AG04450 (cell line): ENCODE measurements at regions not wholly inside any gene's neighbourhood (a gene's known extent, or its start where the extent isn't known, plus 50 kb on each side); places are given as distances from the start of the nearest gene placed in this dataset.

Experiments
- CTCF ChIA-PET: fragments of 300-600, 350-600 bp; formaldehyde crosslinking; extraction: SDS; loops from one replicate; lab custom pipeline; 2022; ENCODE audit warnings: antibody characterized with exemption, inconsistent platforms; lab: Charles Lee
- POLR2A ChIA-PET: fragments of 350-600 bp; formaldehyde crosslinking; extraction: SDS; loops from one replicate; lab custom pipeline; 2021; ENCODE audit warnings: antibody characterized with exemption, inconsistent platforms; lab: Yijun Ruan, JAX
- DNase-seq: peaks from one replicate; pipeline ENCODE4 v3.0.0-alpha.2; 2011; ENCODE audit warnings: low read depth, low spot score
- H3K27ac ChIP-seq: one replicate; pipeline ENCODE4 v1.5.1; 2012; ENCODE audit warnings: low read depth, low read length, control low read depth
- H3K27me3 ChIP-seq: one replicate; pipeline ENCODE4 v1.6.0; 2012; ENCODE audit warnings: low read length; ENCODE audit not compliant: control insufficient read depth, insufficient read depth
- H3K4me3 ChIP-seq: 2 replicates; pipeline ENCODE4 v1.5.1; 2011; ENCODE audit warnings: mild to moderate bottlenecking, low read depth, low read length, control low read depth
- H3K9me3 ChIP-seq: 2 replicates; pipeline ENCODE4 v1.5.1; 2012; ENCODE audit warnings: low read length; ENCODE audit not compliant: control insufficient read depth, insufficient read depth
- CTCF ChIP-seq: IDR thresholded peaks from 2 replicates; pipeline ENCODE4 v1.5.1; 2011; ENCODE audit warnings: low read depth, low read length, control low read depth, inconsistent platforms

- Histone ChIP-seq H3K27ac (no peak overlapping the region), H3K9me3 (no peaks in the 10 kb centered on the region), H3K27me3 (no peaks in the 10 kb centered on the region), H3K4me3 (no peak overlapping the region)
- no peak for TF ChIP-seq CTCF
- ChIA-PET CTCF (no interaction called here), POLR2A (no interaction called here)
- DNase-seq, result no peak
These were observed 414.0 kb upstream of the HS3ST1 start for GRCh38 chr4:11842620-11843263.

- ChIA-PET CTCF (no interaction called here), POLR2A (no interaction called here)
- no peaks in the 10 kb centered on the region for H3K9me3 ChIP-seq
- no peak overlapping the region for H3K4me3 ChIP-seq
- H3K27ac ChIP-seq, result no peak overlapping the region
- no peaks in the 10 kb centered on the region for H3K27me3 ChIP-seq
- no peak for TF ChIP-seq CTCF
- DNase-seq, result no peak
These were observed 411.2 kb upstream of the HS3ST1 start for GRCh38 chr4:11839889-11840288.

- ChIA-PET CTCF (no interaction called here), POLR2A (no interaction called here)
- no peak overlapping the region for H3K27ac ChIP-seq
- H3K27me3 ChIP-seq, result no peaks in the 10 kb centered on the region
- no peaks in the 10 kb centered on the region for H3K9me3 ChIP-seq
- TF ChIP-seq CTCF, result no peak
- H3K4me3 ChIP-seq, result no peak overlapping the region
- DNase-seq, result no peak
These were observed 403.0 kb upstream of the HS3ST1 start for GRCh38 chr4:11831739-11832138.

- Histone ChIP-seq H3K4me3 (no peak overlapping the region), H3K27ac (no peak overlapping the region), H3K27me3 (no peaks in the 10 kb centered on the region), H3K9me3 (no peaks in the 10 kb centered on the region)
- ChIA-PET CTCF (no interaction called here), POLR2A (no interaction called here)
- no peak for TF ChIP-seq CTCF
- no peak for DNase-seq
These were observed 395.9 kb upstream of the HS3ST1 start for GRCh38 chr4:11824566-11824965.

- TF ChIP-seq CTCF, result no peak
- CTCF ChIA-PET, result no interaction called here
- POLR2A ChIA-PET, result no interaction called here
These were observed 393.2 kb upstream of the HS3ST1 start for GRCh38 chr4:11821772-11822430.

More at GRCh38 chr4:11821772-11822430, 393.2 kb upstream of the HS3ST1 start:
- DNase-seq, result no peak
- H3K27ac ChIP-seq, result no peak overlapping the region
- H3K9me3 ChIP-seq, result no peaks in the 10 kb centered on the region
- H3K4me3 ChIP-seq, result no peak overlapping the region
- no peaks in the 10 kb centered on the region for H3K27me3 ChIP-seq
